ENCODE measurements at regions not wholly inside any gene's neighbourhood (a gene's known extent, or its start where the extent isn't known, plus 50 kb on each side); places are given as distances from the start of the nearest gene placed in this dataset.
"Not testable (repeated sequence)": the region's sequence is repeated elsewhere in the genome, so short reads cannot be mapped to it uniquely, and the experiment has no call there.

- TF ChIP-seq, protein P1, sequence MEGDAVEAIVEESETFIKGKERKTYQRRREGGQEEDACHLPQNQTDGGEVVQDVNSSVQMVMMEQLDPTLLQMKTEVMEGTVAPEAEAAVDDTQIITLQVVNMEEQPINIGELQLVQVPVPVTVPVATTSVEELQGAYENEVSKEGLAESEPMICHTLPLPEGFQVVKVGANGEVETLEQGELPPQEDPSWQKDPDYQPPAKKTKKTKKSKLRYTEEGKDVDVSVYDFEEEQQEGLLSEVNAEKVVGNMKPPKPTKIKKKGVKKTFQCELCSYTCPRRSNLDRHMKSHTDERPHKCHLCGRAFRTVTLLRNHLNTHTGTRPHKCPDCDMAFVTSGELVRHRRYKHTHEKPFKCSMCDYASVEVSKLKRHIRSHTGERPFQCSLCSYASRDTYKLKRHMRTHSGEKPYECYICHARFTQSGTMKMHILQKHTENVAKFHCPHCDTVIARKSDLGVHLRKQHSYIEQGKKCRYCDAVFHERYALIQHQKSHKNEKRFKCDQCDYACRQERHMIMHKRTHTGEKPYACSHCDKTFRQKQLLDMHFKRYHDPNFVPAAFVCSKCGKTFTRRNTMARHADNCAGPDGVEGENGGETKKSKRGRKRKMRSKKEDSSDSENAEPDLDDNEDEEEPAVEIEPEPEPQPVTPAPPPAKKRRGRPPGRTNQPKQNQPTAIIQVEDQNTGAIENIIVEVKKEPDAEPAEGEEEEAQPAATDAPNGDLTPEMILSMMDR (IDR thresholded peaks at IDR 0.05; ENCODE audit: insufficient read depth, missing control alignments), result no peak
- no peak for FAIRE-seq
- DNase-seq (ENCODE audit: insufficient read length, low spot score), result no peak
Observed at GRCh38 chr3:177899275-177900067, 636.8 kb upstream of the KCNMB2 start.

DNA sequence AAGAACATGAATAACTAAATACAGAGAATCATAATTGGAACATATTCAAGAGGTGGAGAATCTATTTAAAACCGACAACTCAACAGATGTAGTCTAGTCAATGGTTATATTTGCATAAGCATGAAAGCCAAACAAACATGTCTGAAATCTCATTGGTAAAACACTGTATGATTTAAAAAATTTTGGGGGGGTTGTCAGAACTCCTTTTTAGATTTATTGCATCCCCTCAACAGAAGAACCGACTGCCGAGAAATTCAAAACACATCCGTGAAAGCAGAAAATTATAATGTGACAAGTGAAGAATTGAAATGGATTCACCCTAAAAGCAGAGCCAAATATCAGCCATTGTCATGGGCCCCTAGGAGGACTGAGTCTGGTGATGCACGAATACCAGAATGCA, 633.4 kb upstream of the KCNMB2 start:
- no peak for FAIRE-seq
- TF ChIP-seq, protein P1 (IDR thresholded peaks at IDR 0.05; ENCODE audit: insufficient read depth, missing control alignments), result no peak

GRCh38 chr3:177904621-177905020, 631.6 kb upstream of the KCNMB2 start:
- TF ChIP-seq, protein P1 (IDR thresholded peaks at IDR 0.05; ENCODE audit: insufficient read depth, missing control alignments), result no peak
- DNase-seq (ENCODE audit: insufficient read length, low spot score), result no peak
- no peak for FAIRE-seq

More for the DNA sequence above, 633.4 kb upstream of the KCNMB2 start:
- no peak for DNase-seq (ENCODE audit: insufficient read length, low spot score)

- FAIRE-seq (no peak), DNase-seq (ENCODE audit: insufficient read length, low spot score) (no peak)
- TF ChIP-seq, protein P1 (IDR thresholded peaks at IDR 0.05; ENCODE audit: insufficient read depth, missing control alignments), result no peak
Observed at GRCh38 chr3:177905173-177906125, 630.8 kb upstream of the KCNMB2 start.

DNA sequence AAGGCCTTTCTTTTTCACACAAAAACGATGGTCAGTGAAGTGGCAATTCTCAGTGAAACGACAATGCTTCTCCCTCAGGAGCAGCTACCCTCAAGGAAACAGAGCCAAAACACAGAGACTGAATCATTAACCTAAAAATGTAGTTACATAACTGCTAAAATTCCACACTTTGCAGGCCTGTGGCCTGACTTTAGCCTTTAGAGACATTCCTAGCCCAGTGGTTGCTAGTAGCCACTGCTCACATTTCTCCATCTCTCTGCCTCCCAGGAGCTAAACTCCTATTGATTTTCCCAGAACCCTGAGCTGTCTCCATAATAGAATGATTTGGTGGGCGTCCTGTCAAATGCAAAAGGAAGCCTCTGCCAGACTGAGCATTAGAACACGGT, 630.1 kb upstream of the KCNMB2 start:
- TF ChIP-seq, protein P1 (IDR thresholded peaks at IDR 0.05; ENCODE audit: insufficient read depth, missing control alignments), result no peak
- DNase-seq (ENCODE audit: insufficient read length, low spot score) (no peak), FAIRE-seq (no peak)

GRCh38 chr3:177906578-177907229, 629.5 kb upstream of the KCNMB2 start:
- FAIRE-seq (no peak), DNase-seq (ENCODE audit: insufficient read length, low spot score) (no peak)
- TF ChIP-seq, protein P1 (IDR thresholded peaks at IDR 0.05; ENCODE audit: insufficient read depth, missing control alignments), result no peak

- not testable (repeated sequence) for DNase-seq (ENCODE audit: insufficient read length, low spot score); FAIRE-seq
Observed at GRCh38 chr3:177909530-177909929, 626.7 kb upstream of the KCNMB2 start.
